ENCODE measurements at regions not wholly inside any gene's neighbourhood (a gene's known extent, or its start where the extent isn't known, plus 50 kb on each side); places are given as distances from the start of the nearest gene placed in this dataset.

- TF ChIP-seq ZNF548 (tag by site-specific recombination; IDR thresholded peaks at IDR 0.05) = no peak
- no peak for TF ChIP-seq ZNF292 (tag by site-specific recombination; IDR thresholded peaks at IDR 0.05; ENCODE audit: borderline replicate concordance, low read depth)
- TF ChIP-seq TCF7L2 (IDR thresholded peaks at IDR 0.05; ENCODE audit: borderline replicate concordance, low read depth, low read length) = no peak
Observed at GRCh38 chr2:4530231-4530630, 826.9 kb downstream of the DCDC2C start (continued).

DNA sequence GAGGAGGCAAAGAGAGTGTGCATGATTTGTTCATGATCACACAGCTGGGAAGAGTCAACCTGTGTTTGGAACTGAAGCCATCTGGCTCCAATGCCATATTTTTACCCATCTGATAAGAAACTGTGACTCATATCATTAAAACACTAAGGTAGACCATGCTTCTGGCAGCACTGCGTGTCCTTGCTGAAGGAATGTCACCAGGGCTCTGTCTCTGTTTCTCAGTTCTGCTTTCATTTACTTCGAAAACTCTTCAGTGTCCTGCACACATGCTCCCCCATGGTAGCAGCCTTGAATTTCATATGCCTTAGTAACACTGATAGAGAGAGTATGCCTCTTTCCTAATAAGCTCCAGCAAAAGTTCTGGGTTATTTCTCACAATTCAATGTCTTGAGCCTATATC, 830.4 kb downstream of the DCDC2C start:
- no peak overlapping the region for H3K27ac ChIP-seq (ENCODE audit: extremely low read depth, low read depth, low read length)
- no peak overlapping the region for H3K4me3 ChIP-seq (ENCODE audit: low read depth, low read length)
- CTCF ChIA-PET = interaction anchor here (0.6 kb wide), 1 partner anchor 843 kb away, joined by 4 read pairs; no protein-coding TSS in a partner anchor
- no peaks in the 10 kb centered on the region for H3K4me1 ChIP-seq (ENCODE audit: control insufficient read depth, insufficient read depth, low read length)
- TF ChIP-seq ZNF133 (tag by site-specific recombination; IDR thresholded peaks at IDR 0.05) (no peak), INSM2 (tag by site-specific recombination; IDR thresholded peaks at IDR 0.05) (no peak), ZNF518A (tag by site-specific recombination; conservative IDR thresholded peaks at IDR 0.05; ENCODE audit: low read depth) (no peak), ZBTB21 (tag by site-specific recombination; IDR thresholded peaks at IDR 0.05) (no peak), ZNF146 (tag by site-specific recombination; IDR thresholded peaks at IDR 0.05) (no peak), ZNF362 (tag by site-specific recombination; IDR thresholded peaks at IDR 0.05) (no peak), ZNF792 (tag by site-specific recombination; IDR thresholded peaks at IDR 0.05) (no peak)
- TF ChIP-seq, protein P1, sequence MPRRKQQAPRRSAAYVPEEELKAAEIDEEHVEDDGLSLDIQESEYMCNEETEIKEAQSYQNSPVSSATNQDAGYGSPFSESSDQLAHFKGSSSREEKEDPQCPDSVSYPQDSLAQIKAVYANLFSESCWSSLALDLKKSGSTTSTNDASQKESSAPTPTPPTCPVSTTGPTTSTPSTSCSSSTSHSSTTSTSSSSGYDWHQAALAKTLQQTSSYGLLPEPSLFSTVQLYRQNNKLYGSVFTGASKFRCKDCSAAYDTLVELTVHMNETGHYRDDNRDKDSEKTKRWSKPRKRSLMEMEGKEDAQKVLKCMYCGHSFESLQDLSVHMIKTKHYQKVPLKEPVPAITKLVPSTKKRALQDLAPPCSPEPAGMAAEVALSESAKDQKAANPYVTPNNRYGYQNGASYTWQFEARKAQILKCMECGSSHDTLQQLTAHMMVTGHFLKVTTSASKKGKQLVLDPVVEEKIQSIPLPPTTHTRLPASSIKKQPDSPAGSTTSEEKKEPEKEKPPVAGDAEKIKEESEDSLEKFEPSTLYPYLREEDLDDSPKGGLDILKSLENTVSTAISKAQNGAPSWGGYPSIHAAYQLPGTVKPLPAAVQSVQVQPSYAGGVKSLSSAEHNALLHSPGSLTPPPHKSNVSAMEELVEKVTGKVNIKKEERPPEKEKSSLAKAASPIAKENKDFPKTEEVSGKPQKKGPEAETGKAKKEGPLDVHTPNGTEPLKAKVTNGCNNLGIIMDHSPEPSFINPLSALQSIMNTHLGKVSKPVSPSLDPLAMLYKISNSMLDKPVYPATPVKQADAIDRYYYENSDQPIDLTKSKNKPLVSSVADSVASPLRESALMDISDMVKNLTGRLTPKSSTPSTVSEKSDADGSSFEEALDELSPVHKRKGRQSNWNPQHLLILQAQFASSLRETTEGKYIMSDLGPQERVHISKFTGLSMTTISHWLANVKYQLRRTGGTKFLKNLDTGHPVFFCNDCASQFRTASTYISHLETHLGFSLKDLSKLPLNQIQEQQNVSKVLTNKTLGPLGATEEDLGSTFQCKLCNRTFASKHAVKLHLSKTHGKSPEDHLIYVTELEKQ (tag by site-specific recombination; IDR thresholded peaks at IDR 0.05; ENCODE audit: borderline replicate concordance) = no peak
- POLR2A ChIA-PET = interaction anchor here (0.5 kb wide), 1 partner anchor 1024 kb away, joined by 6 read pairs; no protein-coding TSS in a partner anchor
- no peaks in the 10 kb centered on the region for H3K9me3 ChIP-seq (ENCODE audit: control insufficient read depth, insufficient read depth, low read depth, low read length)
- H3K36me3 ChIP-seq (ENCODE audit: control insufficient read depth in 2 of 2, insufficient read depth in 1 of 2, low read length in 2 of 2) = no peaks in the 10 kb centered on the region

DNA sequence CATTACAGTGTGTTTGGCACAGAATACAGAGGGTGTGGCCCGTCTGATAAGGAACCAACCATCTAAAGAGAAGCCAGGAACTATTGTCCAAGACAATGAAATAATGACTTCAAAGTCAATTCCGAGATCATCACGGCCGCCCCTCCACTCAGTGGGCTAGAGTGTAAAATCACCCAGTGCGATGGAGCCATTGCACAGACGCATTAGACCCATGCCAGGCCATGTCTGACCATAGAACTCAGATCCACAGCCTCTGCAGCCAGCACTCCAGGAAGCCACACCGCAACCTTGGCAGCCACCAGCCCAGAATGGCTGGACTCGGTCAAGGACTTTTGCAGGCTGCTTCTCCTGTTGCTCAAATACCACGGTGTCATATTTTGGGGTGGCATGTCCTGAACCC, 835.7 kb downstream of the DCDC2C start:
- Histone ChIP-seq H3K4me3 (ENCODE audit: low read depth, low read length) (no peak overlapping the region), H3K4me1 (ENCODE audit: control insufficient read depth, insufficient read depth, low read length) (no peaks in the 10 kb centered on the region), H3K27ac (ENCODE audit: extremely low read depth, low read depth, low read length) (no peak overlapping the region), H3K9me3 (ENCODE audit: control insufficient read depth, insufficient read depth, low read depth, low read length) (no peaks in the 10 kb centered on the region), H3K36me3 (ENCODE audit: control insufficient read depth in 2 of 2, insufficient read depth in 1 of 2, low read length in 2 of 2) (no peaks in the 10 kb centered on the region)
- CTCF ChIA-PET = no interaction called here
- POLR2A ChIA-PET = no interaction called here
- TF ChIP-seq ZNF776 (tag by site-specific recombination; IDR thresholded peaks at IDR 0.05; ENCODE audit: borderline replicate concordance) = no peak
- no peak for TF ChIP-seq ZNF549 (tag by site-specific recombination; IDR thresholded peaks at IDR 0.05)
- TF ChIP-seq ZNF791 (tag by site-specific recombination; IDR thresholded peaks at IDR 0.05) = no peak
- no peak for TF ChIP-seq ZNF324 (tag by site-specific recombination; IDR thresholded peaks at IDR 0.05)
- no peak for TF ChIP-seq ZNF148 (tag by site-specific recombination; IDR thresholded peaks at IDR 0.05; ENCODE audit: borderline replicate concordance)
- no peak for TF ChIP-seq ZFP37 (tag by site-specific recombination; IDR thresholded peaks at IDR 0.05)
- TF ChIP-seq ZNF423 (tag by site-specific recombination; IDR thresholded peaks at IDR 0.05) = no peak
- no peak for TF ChIP-seq ZSCAN16 (tag by site-specific recombination; IDR thresholded peaks at IDR 0.05)
- no peak for TF ChIP-seq ZNF366 (tag by site-specific recombination; conservative IDR thresholded peaks at IDR 0.05)
